ENCODE measurements at regions not wholly inside any gene's neighbourhood (a gene's known extent, or its start where the extent isn't known, plus 50 kb on each side); places are given as distances from the start of the nearest gene placed in this dataset.

- Histone ChIP-seq H2AFZ (ENCODE audit: insufficient read depth, low read depth, low read length, poor library complexity, severe bottlenecking) (no peak overlapping the region), H3K9ac (ENCODE audit: low read length) (no peak overlapping the region), H3K79me2 (ENCODE audit: control insufficient read depth, insufficient read depth, low read length) (no peaks in the 10 kb centered on the region), H3K4me2 (replicated peaks; ENCODE audit: low read depth, low read length, poor library complexity, severe bottlenecking) (no peak overlapping the region), H4K20me1 (ENCODE audit: control insufficient read depth, insufficient read depth, low read length, poor library complexity, severe bottlenecking) (no peaks in the 10 kb centered on the region), H3K27ac (ENCODE audit: low read length in 2 of 2) (no peak overlapping the region), H3K4me3 (ENCODE audit: control extremely low read depth in 1 of 5, extremely low read depth in 1 of 5, insufficient read depth in 1 of 5, low read depth in 2 of 5, low read length in 4 of 5) (no peak overlapping the region), H3K4me1 (ENCODE audit: control insufficient read depth in 2 of 2, insufficient read depth in 2 of 2, low read length in 2 of 2) (no peaks in the 10 kb centered on the region), H3K36me3 (replicated peaks in 1 of 2; ENCODE audit: control extremely low read depth in 1 of 2, control insufficient read depth in 1 of 2, extremely low read depth in 1 of 2, insufficient read depth in 2 of 2, low read length in 1 of 2) (no peaks in the 10 kb centered on the region), H3K27me3 (replicated peaks in 1 of 4; ENCODE audit: control extremely low read depth in 1 of 4, control insufficient read depth in 3 of 4, insufficient read depth in 4 of 4, low read length in 3 of 4) (no peaks in the 10 kb centered on the region), H3K9me3 (ENCODE audit: control extremely low read depth in 1 of 3, control insufficient read depth in 2 of 3, insufficient read depth in 1 of 3, low read length in 2 of 3) (no peaks in the 10 kb centered on the region)
- WGBS (ENCODE audit: insufficient coverage) = 77% methylated on average over 1 of the region's 3 CpGs
- DNase-seq = no peak
- POLR2A ChIA-PET = no interaction called here
- no peaks in the 10 kb centered on the region for H3K4me1 Mint-ChIP-seq
- no peak overlapping the region for H3K27ac Mint-ChIP-seq
- CTCF ChIA-PET = no interaction called here
- no peak for TF ChIP-seq EZH2 (IDR thresholded peaks at IDR 0.05; ENCODE audit: borderline replicate concordance, insufficient read depth, low read depth, low read length, poor library complexity, severe bottlenecking)
- TF ChIP-seq, protein P1, sequence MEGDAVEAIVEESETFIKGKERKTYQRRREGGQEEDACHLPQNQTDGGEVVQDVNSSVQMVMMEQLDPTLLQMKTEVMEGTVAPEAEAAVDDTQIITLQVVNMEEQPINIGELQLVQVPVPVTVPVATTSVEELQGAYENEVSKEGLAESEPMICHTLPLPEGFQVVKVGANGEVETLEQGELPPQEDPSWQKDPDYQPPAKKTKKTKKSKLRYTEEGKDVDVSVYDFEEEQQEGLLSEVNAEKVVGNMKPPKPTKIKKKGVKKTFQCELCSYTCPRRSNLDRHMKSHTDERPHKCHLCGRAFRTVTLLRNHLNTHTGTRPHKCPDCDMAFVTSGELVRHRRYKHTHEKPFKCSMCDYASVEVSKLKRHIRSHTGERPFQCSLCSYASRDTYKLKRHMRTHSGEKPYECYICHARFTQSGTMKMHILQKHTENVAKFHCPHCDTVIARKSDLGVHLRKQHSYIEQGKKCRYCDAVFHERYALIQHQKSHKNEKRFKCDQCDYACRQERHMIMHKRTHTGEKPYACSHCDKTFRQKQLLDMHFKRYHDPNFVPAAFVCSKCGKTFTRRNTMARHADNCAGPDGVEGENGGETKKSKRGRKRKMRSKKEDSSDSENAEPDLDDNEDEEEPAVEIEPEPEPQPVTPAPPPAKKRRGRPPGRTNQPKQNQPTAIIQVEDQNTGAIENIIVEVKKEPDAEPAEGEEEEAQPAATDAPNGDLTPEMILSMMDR (IDR thresholded peaks at IDR 0.05) = no peak
- H3K9me3 Mint-ChIP-seq (ENCODE audit: insufficient read depth) = no peaks in the 10 kb centered on the region
- no peak overlapping the region for H3K4me3 Mint-ChIP-seq
- intact Hi-C loops (cut with micrococcal nuclease) = no loop called here
- H3K27me3 Mint-ChIP-seq = peaks cover 6% of the 10 kb centered on the region
- ATAC-seq (ENCODE audit: low read depth) = no peak
Measured at GRCh38 chr18:24669502-24669901, 209.1 kb downstream of the HRH4 start.

DNA sequence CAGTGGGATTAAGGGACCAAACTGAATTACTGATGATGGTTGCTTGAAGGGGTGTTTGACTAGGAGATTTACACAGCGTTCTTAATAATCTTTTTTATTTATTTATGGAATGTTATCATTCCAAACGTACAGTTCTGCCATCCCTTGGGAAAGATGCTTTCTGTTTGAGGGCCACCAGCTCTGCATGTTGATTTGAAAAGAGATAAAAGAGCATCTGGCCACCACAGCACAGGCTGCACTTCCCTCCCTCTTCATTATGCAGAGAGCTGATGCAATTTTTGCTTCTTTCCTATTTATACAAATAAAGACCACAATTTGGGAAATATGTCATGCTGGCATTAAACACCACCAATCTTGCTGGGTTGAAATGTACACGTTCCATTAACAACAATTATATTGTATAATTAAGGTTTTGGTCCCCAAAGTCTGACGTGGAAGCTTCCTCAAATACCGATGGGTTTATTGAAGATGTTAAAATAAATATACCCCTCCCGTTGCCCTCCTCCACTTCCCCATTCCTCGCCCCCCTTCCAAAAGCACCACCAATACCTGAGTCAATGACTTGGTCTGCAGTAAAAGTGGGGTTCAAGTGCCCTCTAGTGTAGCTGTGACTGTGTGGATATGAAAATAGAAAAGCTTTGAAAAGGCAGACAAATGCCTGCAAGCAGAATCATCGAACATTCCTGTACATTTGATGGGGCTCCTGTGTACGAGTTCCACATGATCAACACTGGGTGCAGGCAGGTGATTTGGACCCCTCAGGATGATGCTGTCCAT, 211.9 kb downstream of the HRH4 start:
- intact Hi-C loops (cut with micrococcal nuclease) = no loop called here
- no peaks in the 10 kb centered on the region for H3K79me2 ChIP-seq (ENCODE audit: control insufficient read depth, insufficient read depth, low read length)
- H3K36me3 ChIP-seq (replicated peaks in 1 of 2; ENCODE audit: control extremely low read depth in 1 of 2, control insufficient read depth in 1 of 2, extremely low read depth in 1 of 2, insufficient read depth in 2 of 2, low read length in 1 of 2) = no peaks in the 10 kb centered on the region
- Mint-ChIP-seq H3K27ac (no peak overlapping the region), H3K4me3 (no peak overlapping the region), H3K4me1 (no peaks in the 10 kb centered on the region), H3K27me3 (peaks cover 6% of the 10 kb centered on the region), H3K9me3 (ENCODE audit: insufficient read depth) (no peaks in the 10 kb centered on the region)
- WGBS (ENCODE audit: insufficient coverage) = 37% methylated on average over 2 of the region's 9 CpGs
- no peak for ATAC-seq (ENCODE audit: low read depth)
- H4K20me1 ChIP-seq (ENCODE audit: control insufficient read depth, insufficient read depth, low read length, poor library complexity, severe bottlenecking) = no peaks in the 10 kb centered on the region
- ChIA-PET CTCF (no interaction called here), POLR2A (no interaction called here)
- no peak overlapping the region for H3K4me2 ChIP-seq (replicated peaks; ENCODE audit: low read depth, low read length, poor library complexity, severe bottlenecking)
- H3K4me1 ChIP-seq (ENCODE audit: control insufficient read depth in 2 of 2, insufficient read depth in 2 of 2, low read length in 2 of 2) = no peaks in the 10 kb centered on the region
- no peaks in the 10 kb centered on the region for H3K9me3 ChIP-seq (ENCODE audit: control extremely low read depth in 1 of 3, control insufficient read depth in 2 of 3, insufficient read depth in 1 of 3, low read length in 2 of 3)
- TF ChIP-seq, protein P1 (IDR thresholded peaks at IDR 0.05) = no peak
- TF ChIP-seq EZH2 (IDR thresholded peaks at IDR 0.05; ENCODE audit: borderline replicate concordance, insufficient read depth, low read depth, low read length, poor library complexity, severe bottlenecking) = no peak
- H3K27me3 ChIP-seq (replicated peaks in 1 of 4; ENCODE audit: control extremely low read depth in 1 of 4, control insufficient read depth in 3 of 4, insufficient read depth in 4 of 4, low read length in 3 of 4) = no peaks in the 10 kb centered on the region
- H2AFZ ChIP-seq (ENCODE audit: insufficient read depth, low read depth, low read length, poor library complexity, severe bottlenecking) = no peak overlapping the region
- DNase-seq = no peak
- H3K9ac ChIP-seq (ENCODE audit: low read length) = no peak overlapping the region
- no peak overlapping the region for H3K27ac ChIP-seq (ENCODE audit: low read length in 2 of 2)
- no peak overlapping the region for H3K4me3 ChIP-seq (ENCODE audit: control extremely low read depth in 1 of 5, extremely low read depth in 1 of 5, insufficient read depth in 1 of 5, low read depth in 2 of 5, low read length in 4 of 5)

Measured in B cell (primary cell).